GM12878 (cell line): ENCODE measurements at regions not wholly inside any gene's neighbourhood (a gene's known extent, or its start where the extent isn't known, plus 50 kb on each side); places are given as distances from the start of the nearest gene placed in this dataset.

Source experiments
- ATAC-seq: fragments of 200-7000 bp; cut with Tn5 transposase; 3 replicates; pipeline ENCODE4 v1.9.1; 2020; ENCODE audit warnings: mild to moderate bottlenecking, moderate library complexity
- BruUV-seq: library from RNA; stranded (reverse); fragments of 400-500 nt; replicated peaks from 2 replicates; lab custom pipeline; 2021; lab: Mats Ljungman, UMichigan
- CTCF ChIA-PET: fragments of 300-600 bp; sonication (Branson Sonifier 250); formaldehyde crosslinking; extraction: SDS; loops from one replicate; lab custom pipeline; 2021; ENCODE audit warnings: inconsistent platforms; lab: Yijun Ruan, JAX
- POLR2A ChIA-PET: fragments of 350-600 bp; formaldehyde crosslinking; extraction: SDS; loops from one replicate; lab custom pipeline; 2021; ENCODE audit warnings: inconsistent platforms; lab: Charles Lee
- RAD21 ChIA-PET: fragments of 300-600 bp; sonication (Branson Sonifier 250); formaldehyde crosslinking; loops from one replicate; lab custom pipeline; 2023; ENCODE audit warnings: antibody characterized with exemption; ENCODE audit not compliant: unreplicated experiment; lab: Charles Lee
- SMC1A ChIA-PET: fragments of 300-600 bp; sonication (Branson Sonifier 250); formaldehyde crosslinking; loops from one replicate; lab custom pipeline; 2023; ENCODE audit not compliant: unreplicated experiment, uncharacterized antibody; lab: Charles Lee
- DNase-seq: peaks from one replicate; pipeline ENCODE4 v3.0.0-alpha.2; 2011; ENCODE audit warnings: low read depth, low spot score
- FAIRE-seq: peaks from 3 replicates; lab custom pipeline; 2011; peaks lifted over from hg19 to GRCh38; lab: Jason Lieb, UNC
- H2AFZ ChIP-seq: 2 replicates; pipeline ENCODE4 v1.6.0; 2011; ENCODE audit warnings: low read depth, low read length, control low read depth; ENCODE audit not compliant: control insufficient read depth
- H3K27ac ChIP-seq: 2 replicates; pipeline ENCODE4 v1.5.1; 2011; ENCODE audit warnings: control low read depth; ENCODE audit not compliant: control insufficient read depth, insufficient read depth
- H3K27me3 ChIP-seq, 2 experiments: replicated peaks in 1 of 2; 2 replicates each; pipeline versions ENCODE4 v1.6.0 to v1.6.1; 2011; ENCODE audit warnings: low read length in 1 of 2; ENCODE audit not compliant: control insufficient read depth in 2 of 2, insufficient read depth in 2 of 2
- H3K36me3 ChIP-seq, 2 experiments: 2 replicates each; pipeline ENCODE4 v1.5.1; 2011; ENCODE audit warnings: low read length in 1 of 2; ENCODE audit not compliant: control insufficient read depth in 2 of 2, insufficient read depth in 2 of 2
- H3K4me1 ChIP-seq: 2 replicates; pipeline ENCODE4 v1.6.1; 2011; ENCODE audit warnings: mild to moderate bottlenecking, low read length, moderate library complexity, mixed read lengths; ENCODE audit not compliant: control insufficient read depth, insufficient read depth
- H3K4me2 ChIP-seq: 2 replicates; pipeline ENCODE4 v1.6.0; 2011; ENCODE audit warnings: control low read depth; ENCODE audit not compliant: control insufficient read depth, insufficient read depth
- H3K4me3 ChIP-seq: fragments of 200-600 bp; sonication (generic); 2 replicates; pipeline ENCODE4 v1.5.1; 2016
- H3K79me2 ChIP-seq: 2 replicates; pipeline ENCODE4 v1.6.0; 2011; ENCODE audit warnings: low read length; ENCODE audit not compliant: control insufficient read depth, insufficient read depth
- H3K9ac ChIP-seq: 2 replicates; pipeline ENCODE4 v1.8.0; 2011; ENCODE audit warnings: low read length, control low read depth, mixed read lengths; ENCODE audit not compliant: control insufficient read depth, insufficient read depth
- H3K9me3 ChIP-seq: replicated peaks from 3 replicates; pipeline ENCODE4 v1.5.1; 2011; ENCODE audit warnings: mild to moderate bottlenecking, low read length; ENCODE audit not compliant: control insufficient read depth, insufficient read depth
- H4K20me1 ChIP-seq: 2 replicates; pipeline ENCODE4 v1.6.0; 2011; ENCODE audit not compliant: control insufficient read depth, insufficient read depth
- CBFB ChIP-seq: IDR thresholded peaks from 2 replicates; pipeline ENCODE4 v1.6.1; 2016; ENCODE audit warnings: antibody characterized with exemption, low read depth
- DPF2 ChIP-seq: fragments of 450-650 bp; IDR thresholded peaks from 2 replicates; pipeline ENCODE4 v1.6.1; 2017; ENCODE audit warnings: mild to moderate bottlenecking
- EP300 ChIP-seq, 2 experiments: fragments of 150-350 bp in 1 of 2; IDR thresholded peaks; 2 replicates each; pipeline ENCODE4 v1.6.1; 2011 to 2012; ENCODE audit warnings: low read depth in 2 of 2, low read length in 2 of 2, borderline replicate concordance in 1 of 2, improper control_type of control experiment in 1 of 2, inconsistent platforms in 1 of 2; ENCODE audit not compliant: control insufficient read depth in 1 of 2
- NFYA ChIP-seq: IDR thresholded peaks from 2 replicates; pipeline ENCODE4 v1.6.1; 2011; ENCODE audit warnings: low read depth, mild to moderate bottlenecking, low read length, improper control_type of control experiment, borderline replicate concordance
- PML ChIP-seq: IDR thresholded peaks from 2 replicates; pipeline ENCODE4 v1.6.1; 2012; ENCODE audit warnings: low read length, inconsistent platforms
- POU2F2 ChIP-seq: IDR thresholded peaks from 3 replicates; pipeline ENCODE4 v1.6.1; 2011; ENCODE audit warnings: low read depth, mild to moderate bottlenecking, low read length, borderline replicate concordance
- RAD51 ChIP-seq: fragments of 450-650 bp; IDR thresholded peaks from 2 replicates; pipeline ENCODE4 v1.6.1; 2016; ENCODE audit warnings: moderate library complexity, mild to moderate bottlenecking, inconsistent platforms
- RB1 ChIP-seq: fragments of 450-650 bp; formaldehyde crosslinking; IDR thresholded peaks from 2 replicates; pipeline ENCODE4 v1.6.1; 2017; ENCODE audit warnings: mild to moderate bottlenecking, borderline replicate concordance
- RFX5 ChIP-seq: IDR thresholded peaks from 2 replicates; pipeline ENCODE4 v1.6.1; 2011; ENCODE audit warnings: low read depth, low read length, improper control_type of control experiment
- RUNX3 ChIP-seq: IDR thresholded peaks from 2 replicates; pipeline ENCODE4 v1.6.1; 2012; ENCODE audit warnings: low read length, inconsistent platforms
- STAT3 ChIP-seq: IDR thresholded peaks from 2 replicates; pipeline ENCODE4 v1.6.1; 2011; ENCODE audit warnings: low read depth, low read length, improper control_type of control experiment
- TCF12 ChIP-seq: IDR thresholded peaks from 2 replicates; pipeline ENCODE4 v1.6.1; 2011; ENCODE audit warnings: low read depth, mild to moderate bottlenecking, low read length
- WRNIP1 ChIP-seq: IDR thresholded peaks from 2 replicates; pipeline ENCODE4 v1.6.1; 2011; ENCODE audit warnings: low read depth, low read length, improper control_type of control experiment, borderline replicate concordance
- WGBS: methylation state at CpG from one replicate; pipeline ENCODE4 v1.1.6; 2016; ENCODE audit warnings: low lambda C conversion rate; ENCODE audit not compliant: insufficient replicate concordance, insufficient coverage; ENCODE audit errors: missing lambda C conversion rate; 5-methylcytosine and 5-hydroxymethylcytosine counted together
- in situ Hi-C: fragments of 300-500 bp; cut with MboI; formaldehyde crosslinking; loops from 9 replicates; pipeline ENCODE4 v1.14.3; 2018; ENCODE audit warnings: mixed read lengths
- intact Hi-C: fragments of 100-400 bp; cut with micrococcal nuclease; formaldehyde crosslinking; loops from one replicate; pipeline ENCODE4 v1.14.2; 2022; ENCODE audit not compliant: unreplicated experiment
- TF ChIP-seq, protein P1 (sequence below): IDR thresholded peaks from 2 replicates; pipeline ENCODE4 v1.6.1; 2011; ENCODE audit warnings: borderline replicate concordance, low read depth, mild to moderate bottlenecking, moderate library complexity, mixed read lengths, low read length; ENCODE audit not compliant: insufficient read depth; ENCODE audit errors: extremely low read length
- TF ChIP-seq, protein P2 (sequence below): IDR thresholded peaks from 2 replicates; pipeline ENCODE4 v1.6.1; 2011; ENCODE audit warnings: low read depth, mild to moderate bottlenecking, low read length, moderate library complexity, borderline replicate concordance; ENCODE audit errors: extremely low read depth
- TF ChIP-seq, protein P3 (sequence below): fragments of 450-650 bp; IDR thresholded peaks from 2 replicates; pipeline ENCODE4 v1.6.1; 2017; ENCODE audit warnings: mild to moderate bottlenecking, moderate library complexity
- TF ChIP-seq, protein P4 (sequence below): fragments of 450-650 bp; IDR thresholded peaks from 2 replicates; pipeline ENCODE4 v1.6.1; 2016; ENCODE audit warnings: mild to moderate bottlenecking, moderate library complexity, borderline replicate concordance

DNA sequence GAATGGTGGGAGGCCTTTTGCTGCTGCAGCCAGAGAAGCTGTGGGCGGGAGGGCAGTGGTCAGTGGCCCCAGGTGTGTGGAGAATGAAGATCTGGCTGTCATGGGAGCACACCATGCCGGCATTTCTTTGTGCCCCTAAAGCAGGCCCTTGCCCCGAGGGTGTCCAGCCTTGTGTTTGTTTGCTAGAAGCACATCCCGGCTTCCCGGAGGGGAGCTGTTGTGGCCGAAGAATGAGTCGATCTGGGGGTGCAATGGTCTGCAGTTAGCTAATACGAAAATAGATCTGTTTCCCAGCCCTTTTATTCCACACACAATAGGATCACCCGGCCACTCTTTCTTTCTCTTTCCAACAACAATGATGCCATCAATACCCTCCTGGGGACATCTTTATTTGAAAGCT, 228.8 kb downstream of the CBLN1 start:
- intact Hi-C loops: no loop called here
- SMC1A ChIA-PET: no interaction called here
- Histone ChIP-seq H3K4me2 (no peak overlapping the region), H3K4me3 (no peak overlapping the region), H3K27ac (no peak overlapping the region), H4K20me1 (no peaks in the 10 kb centered on the region), H3K79me2 (no peaks in the 10 kb centered on the region), H3K27me3 (no peaks in the 10 kb centered on the region), H3K9me3 (no peaks in the 10 kb centered on the region), H3K36me3 (no peaks in the 10 kb centered on the region), H3K4me1 (no peaks in the 10 kb centered on the region), H3K9ac (no peak overlapping the region), H2AFZ (no peak overlapping the region)
- FAIRE-seq (no peak), ATAC-seq (no peak), DNase-seq (no peak)
- TF ChIP-seq RUNX3 (no peak), WRNIP1 (no peak), TCF12 (no peak), PML (no peak), RB1 (no peak), RAD51 (no peak), DPF2 (no peak), CBFB (no peak), EP300 (IDR thresholded peaks at IDR 0.05; ENCODE audit: borderline replicate concordance in 1 of 2, control insufficient read depth in 1 of 2, low read depth in 2 of 2, low read length in 2 of 2) (no peak), STAT3 (no peak), RFX5 (no peak), POU2F2 (no peak), NFYA (no peak)
- TF ChIP-seq, protein P1, sequence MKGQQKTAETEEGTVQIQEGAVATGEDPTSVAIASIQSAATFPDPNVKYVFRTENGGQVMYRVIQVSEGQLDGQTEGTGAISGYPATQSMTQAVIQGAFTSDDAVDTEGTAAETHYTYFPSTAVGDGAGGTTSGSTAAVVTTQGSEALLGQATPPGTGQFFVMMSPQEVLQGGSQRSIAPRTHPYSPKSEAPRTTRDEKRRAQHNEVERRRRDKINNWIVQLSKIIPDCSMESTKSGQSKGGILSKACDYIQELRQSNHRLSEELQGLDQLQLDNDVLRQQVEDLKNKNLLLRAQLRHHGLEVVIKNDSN: no peak
- TF ChIP-seq, protein P2, sequence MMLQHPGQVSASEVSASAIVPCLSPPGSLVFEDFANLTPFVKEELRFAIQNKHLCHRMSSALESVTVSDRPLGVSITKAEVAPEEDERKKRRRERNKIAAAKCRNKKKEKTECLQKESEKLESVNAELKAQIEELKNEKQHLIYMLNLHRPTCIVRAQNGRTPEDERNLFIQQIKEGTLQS: no peak
- TF ChIP-seq, protein P3, sequence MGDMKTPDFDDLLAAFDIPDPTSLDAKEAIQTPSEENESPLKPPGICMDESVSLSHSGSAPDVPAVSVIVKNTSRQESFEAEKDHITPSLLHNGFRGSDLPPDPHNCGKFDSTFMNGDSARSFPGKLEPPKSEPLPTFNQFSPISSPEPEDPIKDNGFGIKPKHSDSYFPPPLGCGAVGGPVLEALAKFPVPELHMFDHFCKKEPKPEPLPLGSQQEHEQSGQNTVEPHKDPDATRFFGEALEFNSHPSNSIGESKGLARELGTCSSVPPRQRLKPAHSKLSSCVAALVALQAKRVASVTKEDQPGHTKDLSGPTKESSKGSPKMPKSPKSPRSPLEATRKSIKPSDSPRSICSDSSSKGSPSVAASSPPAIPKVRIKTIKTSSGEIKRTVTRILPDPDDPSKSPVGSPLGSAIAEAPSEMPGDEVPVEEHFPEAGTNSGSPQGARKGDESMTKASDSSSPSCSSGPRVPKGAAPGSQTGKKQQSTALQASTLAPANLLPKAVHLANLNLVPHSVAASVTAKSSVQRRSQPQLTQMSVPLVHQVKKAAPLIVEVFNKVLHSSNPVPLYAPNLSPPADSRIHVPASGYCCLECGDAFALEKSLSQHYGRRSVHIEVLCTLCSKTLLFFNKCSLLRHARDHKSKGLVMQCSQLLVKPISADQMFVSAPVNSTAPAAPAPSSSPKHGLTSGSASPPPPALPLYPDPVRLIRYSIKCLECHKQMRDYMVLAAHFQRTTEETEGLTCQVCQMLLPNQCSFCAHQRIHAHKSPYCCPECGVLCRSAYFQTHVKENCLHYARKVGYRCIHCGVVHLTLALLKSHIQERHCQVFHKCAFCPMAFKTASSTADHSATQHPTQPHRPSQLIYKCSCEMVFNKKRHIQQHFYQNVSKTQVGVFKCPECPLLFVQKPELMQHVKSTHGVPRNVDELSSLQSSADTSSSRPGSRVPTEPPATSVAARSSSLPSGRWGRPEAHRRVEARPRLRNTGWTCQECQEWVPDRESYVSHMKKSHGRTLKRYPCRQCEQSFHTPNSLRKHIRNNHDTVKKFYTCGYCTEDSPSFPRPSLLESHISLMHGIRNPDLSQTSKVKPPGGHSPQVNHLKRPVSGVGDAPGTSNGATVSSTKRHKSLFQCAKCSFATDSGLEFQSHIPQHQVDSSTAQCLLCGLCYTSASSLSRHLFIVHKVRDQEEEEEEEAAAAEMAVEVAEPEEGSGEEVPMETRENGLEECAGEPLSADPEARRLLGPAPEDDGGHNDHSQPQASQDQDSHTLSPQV: no peak
- TF ChIP-seq, protein P4, sequence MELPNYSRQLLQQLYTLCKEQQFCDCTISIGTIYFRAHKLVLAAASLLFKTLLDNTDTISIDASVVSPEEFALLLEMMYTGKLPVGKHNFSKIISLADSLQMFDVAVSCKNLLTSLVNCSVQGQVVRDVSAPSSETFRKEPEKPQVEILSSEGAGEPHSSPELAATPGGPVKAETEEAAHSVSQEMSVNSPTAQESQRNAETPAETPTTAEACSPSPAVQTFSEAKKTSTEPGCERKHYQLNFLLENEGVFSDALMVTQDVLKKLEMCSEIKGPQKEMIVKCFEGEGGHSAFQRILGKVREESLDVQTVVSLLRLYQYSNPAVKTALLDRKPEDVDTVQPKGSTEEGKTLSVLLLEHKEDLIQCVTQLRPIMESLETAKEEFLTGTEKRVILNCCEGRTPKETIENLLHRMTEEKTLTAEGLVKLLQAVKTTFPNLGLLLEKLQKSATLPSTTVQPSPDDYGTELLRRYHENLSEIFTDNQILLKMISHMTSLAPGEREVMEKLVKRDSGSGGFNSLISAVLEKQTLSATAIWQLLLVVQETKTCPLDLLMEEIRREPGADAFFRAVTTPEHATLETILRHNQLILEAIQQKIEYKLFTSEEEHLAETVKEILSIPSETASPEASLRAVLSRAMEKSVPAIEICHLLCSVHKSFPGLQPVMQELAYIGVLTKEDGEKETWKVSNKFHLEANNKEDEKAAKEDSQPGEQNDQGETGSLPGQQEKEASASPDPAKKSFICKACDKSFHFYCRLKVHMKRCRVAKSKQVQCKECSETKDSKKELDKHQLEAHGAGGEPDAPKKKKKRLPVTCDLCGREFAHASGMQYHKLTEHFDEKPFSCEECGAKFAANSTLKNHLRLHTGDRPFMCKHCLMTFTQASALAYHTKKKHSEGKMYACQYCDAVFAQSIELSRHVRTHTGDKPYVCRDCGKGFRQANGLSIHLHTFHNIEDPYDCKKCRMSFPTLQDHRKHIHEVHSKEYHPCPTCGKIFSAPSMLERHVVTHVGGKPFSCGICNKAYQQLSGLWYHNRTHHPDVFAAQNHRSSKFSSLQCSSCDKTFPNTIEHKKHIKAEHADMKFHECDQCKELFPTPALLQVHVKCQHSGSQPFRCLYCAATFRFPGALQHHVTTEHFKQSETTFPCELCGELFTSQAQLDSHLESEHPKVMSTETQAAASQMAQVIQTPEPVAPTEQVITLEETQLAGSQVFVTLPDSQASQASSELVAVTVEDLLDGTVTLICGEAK: no peak
- POLR2A ChIA-PET: no interaction called here
- CTCF ChIA-PET: no interaction called here
- 13% methylated on average over 9 of the region's 9 CpGs for WGBS
- in situ Hi-C loops: no loop called here
- no TSS peak for BruUV-seq
- RAD21 ChIA-PET: no interaction called here
